Mesenchymal stem cell (in vitro differentiated cells and primary cell): ENCODE measurements at regions not wholly inside any gene's neighbourhood (a gene's known extent, or its start where the extent isn't known, plus 50 kb on each side); places are given as distances from the start of the nearest gene placed in this dataset.
"Not testable (repeated sequence)": the region's sequence is repeated elsewhere in the genome, so short reads cannot be mapped to it uniquely, and the experiment has no call there.

Experiments used
- DNase-seq: peaks from one replicate; pipeline ENCODE4 v3.0.0-alpha.2; 2013
- H2AFZ ChIP-seq: one replicate; pipeline ENCODE4 v1.6.1; 2013; ENCODE audit warnings: low read depth, mild to moderate bottlenecking, control low read depth, inconsistent platforms, low read length, moderate library complexity
- H2AK5ac ChIP-seq: 2 replicates; pipeline ENCODE4 v1.6.1; 2013; ENCODE audit warnings: low read length, moderate library complexity, mild to moderate bottlenecking, inconsistent platforms; ENCODE audit not compliant: severe bottlenecking
- H2BK120ac ChIP-seq: one replicate; pipeline ENCODE4 v1.6.1; 2013; ENCODE audit warnings: low read depth, mild to moderate bottlenecking, inconsistent platforms, low read length, moderate library complexity
- H2BK12ac ChIP-seq, 2 experiments: one replicate each; pipeline ENCODE4 v1.6.1; 2013; ENCODE audit warnings: inconsistent platforms in 2 of 2, low read length in 2 of 2, mild to moderate bottlenecking in 2 of 2, moderate library complexity in 2 of 2, control low read depth in 1 of 2
- H2BK15ac ChIP-seq: one replicate; pipeline ENCODE4 v1.6.1; 2013; ENCODE audit warnings: mild to moderate bottlenecking, low read depth, inconsistent platforms; ENCODE audit not compliant: poor library complexity, severe bottlenecking
- H2BK5ac ChIP-seq: 2 replicates; pipeline ENCODE4 v1.6.1; 2013; ENCODE audit warnings: low read depth, mild to moderate bottlenecking, low read length, control low read depth, inconsistent platforms; ENCODE audit not compliant: poor library complexity, severe bottlenecking
- H3K14ac ChIP-seq, 2 experiments: one replicate each; pipeline ENCODE4 v1.6.1; 2013; ENCODE audit warnings: inconsistent platforms in 2 of 2, low read length in 2 of 2, control low read depth in 1 of 2, mild to moderate bottlenecking in 1 of 2, moderate library complexity in 1 of 2
- H3K18ac ChIP-seq, 2 experiments: one replicate each; pipeline ENCODE4 v1.6.1; 2013; ENCODE audit warnings: inconsistent platforms in 2 of 2, low read length in 2 of 2, control low read depth in 1 of 2, low read depth in 1 of 2, mild to moderate bottlenecking in 1 of 2
- H3K23ac ChIP-seq, 2 experiments: one replicate each; pipeline ENCODE4 v1.6.1; 2013; ENCODE audit warnings: inconsistent platforms in 2 of 2, low read length in 2 of 2, mild to moderate bottlenecking in 2 of 2, moderate library complexity in 2 of 2, control low read depth in 1 of 2
- H3K27ac ChIP-seq: 2 replicates; pipeline ENCODE4 v1.5.1; 2013; ENCODE audit warnings: mild to moderate bottlenecking, moderate library complexity, low read length, control low read depth, inconsistent platforms; ENCODE audit not compliant: poor library complexity, severe bottlenecking
- H3K27me3 ChIP-seq, 2 experiments: 2 replicates each; pipeline versions ENCODE4 v1.6.1 to v1.7.0; 2013; ENCODE audit warnings: low read length in 2 of 2, mild to moderate bottlenecking in 2 of 2, moderate library complexity in 2 of 2, control low read depth in 1 of 2, inconsistent platforms in 1 of 2; ENCODE audit not compliant: control insufficient read depth in 1 of 2, insufficient read depth in 1 of 2
- H3K36me3 ChIP-seq, 2 experiments: 2 replicates each; pipeline versions ENCODE4 v1.6.1 to v1.7.0; 2013; ENCODE audit warnings: low read length in 2 of 2, control low read depth in 1 of 2, inconsistent platforms in 1 of 2, low read depth in 1 of 2, mild to moderate bottlenecking in 1 of 2; ENCODE audit not compliant: insufficient read depth in 2 of 2, control insufficient read depth in 1 of 2
- H3K4ac ChIP-seq, 2 experiments: one replicate each; pipeline ENCODE4 v1.6.1; 2013; ENCODE audit warnings: inconsistent platforms in 2 of 2, low read length in 2 of 2, mild to moderate bottlenecking in 2 of 2, moderate library complexity in 2 of 2, control low read depth in 1 of 2, low read depth in 1 of 2
- H3K4me1 ChIP-seq: 2 replicates; pipeline ENCODE4 v1.6.1; 2013; ENCODE audit warnings: low read depth, low read length, control low read depth; ENCODE audit not compliant: control insufficient read depth, insufficient read depth
- H3K4me2 ChIP-seq: 2 replicates; pipeline ENCODE4 v1.6.1; 2013; ENCODE audit warnings: low read length, mild to moderate bottlenecking, inconsistent platforms; ENCODE audit not compliant: poor library complexity, severe bottlenecking
- H3K4me3 ChIP-seq, 2 experiments: 2 replicates each; pipeline versions ENCODE4 v1.5.1 to v1.7.0; 2013; ENCODE audit warnings: low read length in 2 of 2, mild to moderate bottlenecking in 2 of 2, control low read depth in 1 of 2, low read depth in 1 of 2; ENCODE audit not compliant: insufficient read depth in 1 of 2
- H3K79me1 ChIP-seq: replicated peaks from 2 replicates; pipeline ENCODE4 v1.6.1; 2013; ENCODE audit warnings: mild to moderate bottlenecking, control low read depth, low read length, inconsistent platforms; ENCODE audit not compliant: poor library complexity, severe bottlenecking
- H3K9ac ChIP-seq: 2 replicates; pipeline ENCODE4 v1.7.0; 2013; ENCODE audit warnings: mild to moderate bottlenecking, low read length, moderate library complexity
- H3K9me3 ChIP-seq: 2 replicates; pipeline ENCODE4 v1.7.0; 2013; ENCODE audit warnings: mild to moderate bottlenecking, low read length; ENCODE audit not compliant: control insufficient read depth
- H4K8ac ChIP-seq: one replicate; pipeline ENCODE4 v1.6.1; 2013; ENCODE audit warnings: inconsistent platforms, mild to moderate bottlenecking, low read length, moderate library complexity
- H4K91ac ChIP-seq: one replicate; pipeline ENCODE4 v1.6.1; 2013; ENCODE audit warnings: mild to moderate bottlenecking, low read length, inconsistent platforms
- WGBS: methylation state at CpG from one replicate; pipeline ENCODE4 v1.1.7; 2013; ENCODE audit warnings: mixed read lengths; 5-methylcytosine and 5-hydroxymethylcytosine counted together

GRCh38 chr16:31785126-31785525 lies 88.5 kb upstream of the ZNF267 start:
- peaks cover 77% of the 10 kb centered on the region for H3K9me3 ChIP-seq
- H3K4ac ChIP-seq = no peak overlapping the region
- H2AK5ac ChIP-seq = no peak overlapping the region
- DNase-seq = no peak
- WGBS = 79% methylated on average over 1 of the region's 2 CpGs
- no peak overlapping the region for H3K23ac ChIP-seq
- H3K27me3 ChIP-seq = no peaks in the 10 kb centered on the region
- no peak overlapping the region for H2AFZ ChIP-seq
- H3K36me3 ChIP-seq = no peaks in the 10 kb centered on the region
- no peak overlapping the region for H3K18ac ChIP-seq
- H2BK15ac ChIP-seq = no peak overlapping the region
- H3K9ac ChIP-seq = no peak overlapping the region
- no peak overlapping the region for H3K27ac ChIP-seq
- no peak overlapping the region for H4K8ac ChIP-seq
- no peak overlapping the region for H4K91ac ChIP-seq
- no peak overlapping the region for H2BK12ac ChIP-seq
- no peaks in the 10 kb centered on the region for H3K4me1 ChIP-seq
- no peak overlapping the region for H3K4me2 ChIP-seq
- no peaks in the 10 kb centered on the region for H3K79me1 ChIP-seq
- no peak overlapping the region for H3K14ac ChIP-seq
- no peak overlapping the region for H2BK120ac ChIP-seq
- H3K4me3 ChIP-seq = no peak overlapping the region
- H2BK5ac ChIP-seq = no peak overlapping the region

- H2AK5ac ChIP-seq = no peak overlapping the region
- H3K4ac ChIP-seq = no peak overlapping the region
- peaks cover 48% of the 10 kb centered on the region for H3K9me3 ChIP-seq
- H2BK5ac ChIP-seq = no peak overlapping the region
- no peak overlapping the region for H3K4me3 ChIP-seq
- no CpG with 5 or more reads among the region's 3 CpGs for WGBS
- no peaks in the 10 kb centered on the region for H3K79me1 ChIP-seq
- no peaks in the 10 kb centered on the region for H3K4me1 ChIP-seq
- no peak overlapping the region for H2BK120ac ChIP-seq
- no peak overlapping the region for H3K9ac ChIP-seq
- no peak for DNase-seq
- no peak overlapping the region for H2BK12ac ChIP-seq
- H4K91ac ChIP-seq = no peak overlapping the region
- H3K14ac ChIP-seq = no peak overlapping the region
- H4K8ac ChIP-seq = no peak overlapping the region
- no peak overlapping the region for H3K4me2 ChIP-seq
- H3K23ac ChIP-seq = no peak overlapping the region
- H3K27ac ChIP-seq = no peak overlapping the region
- H2AFZ ChIP-seq = no peak overlapping the region
- no peaks in the 10 kb centered on the region for H3K36me3 ChIP-seq
- no peak overlapping the region for H2BK15ac ChIP-seq
- H3K18ac ChIP-seq = no peak overlapping the region
- H3K27me3 ChIP-seq = no peaks in the 10 kb centered on the region
These were observed 66.5 kb upstream of the ZNF267 start for GRCh38 chr16:31807086-31807485.

- WGBS = 58% methylated on average over 5 of the region's 5 CpGs
- Histone ChIP-seq H3K4me2 (no peak overlapping the region), H3K9ac (no peak overlapping the region), H3K79me1 (no peaks in the 10 kb centered on the region), H3K4me3 (no peak overlapping the region), H2AFZ (no peak overlapping the region), H2AK5ac (no peak overlapping the region), H2BK12ac (no peak overlapping the region), H3K4ac (no peak overlapping the region), H2BK5ac (no peak overlapping the region), H3K27ac (no peak overlapping the region), H3K9me3 (peaks cover 36% of the 10 kb centered on the region), H3K14ac (no peak overlapping the region), H4K91ac (no peak overlapping the region), H4K8ac (no peak overlapping the region), H2BK120ac (no peak overlapping the region), H3K36me3 (no peaks in the 10 kb centered on the region), H2BK15ac (no peak overlapping the region), H3K4me1 (no peaks in the 10 kb centered on the region), H3K18ac (no peak overlapping the region), H3K27me3 (no peaks in the 10 kb centered on the region), H3K23ac (no peak overlapping the region)
- no peak for DNase-seq
These were observed 62.7 kb upstream of the ZNF267 start for GRCh38 chr16:31810863-31811262.

- not testable (repeated sequence) for DNase-seq, H3K23ac ChIP-seq, H2BK12ac ChIP-seq, H2AFZ ChIP-seq, H2AK5ac ChIP-seq, H3K9ac ChIP-seq, H2BK15ac ChIP-seq, H3K27ac ChIP-seq, H4K8ac ChIP-seq, H2BK5ac ChIP-seq, H3K4ac ChIP-seq, H3K4me3 ChIP-seq, H2BK120ac ChIP-seq, H3K14ac ChIP-seq, H3K27me3 ChIP-seq, H3K36me3 ChIP-seq, H3K4me1 ChIP-seq, H4K91ac ChIP-seq, H3K4me2 ChIP-seq, H3K18ac ChIP-seq, H3K79me1 ChIP-seq
- WGBS = no CpG with 5 or more reads among the region's 6 CpGs
- H3K9me3 ChIP-seq = peaks cover 13% of the 10 kb centered on the region
These were observed 57.5 kb upstream of the ZNF267 start for GRCh38 chr16:31816141-31816540.
